ENCODE measurements at regions not wholly inside any gene's neighbourhood (a gene's known extent, or its start where the extent isn't known, plus 50 kb on each side); places are given as distances from the start of the nearest gene placed in this dataset.

- no peak for DNase-seq (ENCODE audit: low read depth in 2 of 2)
Measured at GRCh38 chr2:39537150-39537549, 100.1 kb upstream of the MAP4K3 start.

- no peak for DNase-seq (ENCODE audit: low read depth in 2 of 2)
Measured at GRCh38 chr2:39538718-39539117, 101.6 kb upstream of the MAP4K3 start.

- no peak for DNase-seq (ENCODE audit: low read depth in 2 of 2)
Measured at GRCh38 chr2:39540414-39540813, 103.3 kb upstream of the MAP4K3 start.

GRCh38 chr2:39541011-39541930 lies 104.2 kb upstream of the MAP4K3 start:
- no peak for DNase-seq (ENCODE audit: low read depth in 2 of 2)

GRCh38 chr2:39542523-39542922 lies 105.4 kb upstream of the MAP4K3 start:
- DNase-seq (ENCODE audit: low read depth in 2 of 2), result no peak

GRCh38 chr2:39545957-39546356 lies 108.9 kb upstream of the MAP4K3 start:
- no peak for DNase-seq (ENCODE audit: low read depth in 2 of 2)

GRCh38 chr2:39546409-39546808 lies 109.3 kb upstream of the MAP4K3 start:
- no peak for DNase-seq (ENCODE audit: low read depth in 2 of 2)

GRCh38 chr2:39546937-39547336 lies 109.9 kb upstream of the MAP4K3 start:
- no peak for DNase-seq (ENCODE audit: low read depth in 2 of 2)

GRCh38 chr2:39547811-39548719 lies 111.0 kb upstream of the MAP4K3 start:
- no peak for DNase-seq (ENCODE audit: low read depth in 2 of 2)

- DNase-seq (ENCODE audit: low read depth in 2 of 2), result no peak
Measured at GRCh38 chr2:39549000-39549399, 111.9 kb upstream of the MAP4K3 start.

- no peak for DNase-seq (ENCODE audit: low read depth in 2 of 2)
Measured at GRCh38 chr2:39549718-39550464, 112.8 kb upstream of the MAP4K3 start.

GRCh38 chr2:39550701-39551285 lies 113.7 kb upstream of the MAP4K3 start:
- DNase-seq (ENCODE audit: low read depth in 2 of 2), result no peak

- DNase-seq (ENCODE audit: low read depth in 2 of 2), result no peak
Measured at GRCh38 chr2:39558906-39559305, 106.8 kb upstream of the TMEM178A start.

GRCh38 chr2:39563572-39563971 lies 102.1 kb upstream of the TMEM178A start:
- DNase-seq (ENCODE audit: low read depth in 2 of 2), result no peak

- DNase-seq (ENCODE audit: low read depth in 2 of 2), result no peak
Measured at GRCh38 chr2:39567507-39567906, 98.2 kb upstream of the TMEM178A start.

- no peak for DNase-seq (ENCODE audit: low read depth in 2 of 2)
Measured at GRCh38 chr2:39568116-39568515, 97.6 kb upstream of the TMEM178A start.

GRCh38 chr2:39568561-39569006 lies 97.1 kb upstream of the TMEM178A start:
- DNase-seq (ENCODE audit: low read depth in 2 of 2), result no peak

- no peak for DNase-seq (ENCODE audit: low read depth in 2 of 2)
Measured at GRCh38 chr2:39570130-39570555, 95.6 kb upstream of the TMEM178A start.

GRCh38 chr2:39570614-39571013 lies 95.1 kb upstream of the TMEM178A start:
- DNase-seq (ENCODE audit: low read depth in 2 of 2), result no peak

GRCh38 chr2:39571111-39571731 lies 94.5 kb upstream of the TMEM178A start:
- no peak for DNase-seq (ENCODE audit: low read depth in 2 of 2)

GRCh38 chr2:39573276-39573675 lies 92.4 kb upstream of the TMEM178A start:
- DNase-seq (ENCODE audit: low read depth in 2 of 2), result no peak
